ENCODE measurements at regions not wholly inside any gene's neighbourhood (a gene's known extent, or its start where the extent isn't known, plus 50 kb on each side); places are given as distances from the start of the nearest gene placed in this dataset.
A peak's percentile ranks its signal among the peaks of the same experiment; 100 is the strongest.

DNA sequence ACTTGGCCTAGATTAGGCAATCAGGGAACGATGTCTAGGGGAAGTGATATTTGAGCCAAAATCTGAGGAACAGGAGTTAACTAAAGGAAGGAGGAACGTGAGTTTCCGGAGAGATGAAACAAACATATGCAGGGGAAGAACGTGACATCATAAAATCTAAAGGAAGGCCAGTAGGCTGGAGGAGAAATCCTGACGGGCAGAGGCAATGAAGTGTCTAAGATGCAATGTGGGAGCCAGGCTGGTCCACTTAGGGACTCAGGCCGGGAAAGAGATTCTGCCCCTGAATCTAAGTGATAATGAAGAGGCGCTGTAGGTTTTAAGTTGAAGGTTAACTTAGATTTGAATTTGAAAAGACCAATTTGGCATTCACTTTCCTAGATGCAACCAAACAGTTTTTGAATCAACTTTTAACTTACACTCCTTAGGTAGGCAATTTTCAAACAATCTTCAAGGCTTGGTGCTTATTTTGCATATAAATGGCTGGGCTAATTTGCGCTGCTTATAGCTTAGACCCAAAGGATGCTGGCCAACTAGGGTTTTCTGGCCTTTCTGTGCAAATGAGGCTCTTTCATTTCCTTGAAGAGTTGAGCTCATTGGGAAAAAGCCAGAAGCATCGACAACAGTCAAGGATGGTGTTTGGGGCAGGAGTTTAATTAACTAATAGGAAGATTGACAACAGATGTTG lies 221.7 kb downstream of the SOX11 start:
- H3K27ac Mint-ChIP-seq (ENCODE audit: unreplicated experiment): no peak overlapping the region
- no peak overlapping the region for H3K4me3 Mint-ChIP-seq (ENCODE audit: unreplicated experiment)
- H3K4me1 Mint-ChIP-seq (ENCODE audit: low read depth): peaks cover 21% of the 10 kb centered on the region
- DNase-seq (ENCODE audit: low spot score): no peak
- TF ChIP-seq, protein P1, sequence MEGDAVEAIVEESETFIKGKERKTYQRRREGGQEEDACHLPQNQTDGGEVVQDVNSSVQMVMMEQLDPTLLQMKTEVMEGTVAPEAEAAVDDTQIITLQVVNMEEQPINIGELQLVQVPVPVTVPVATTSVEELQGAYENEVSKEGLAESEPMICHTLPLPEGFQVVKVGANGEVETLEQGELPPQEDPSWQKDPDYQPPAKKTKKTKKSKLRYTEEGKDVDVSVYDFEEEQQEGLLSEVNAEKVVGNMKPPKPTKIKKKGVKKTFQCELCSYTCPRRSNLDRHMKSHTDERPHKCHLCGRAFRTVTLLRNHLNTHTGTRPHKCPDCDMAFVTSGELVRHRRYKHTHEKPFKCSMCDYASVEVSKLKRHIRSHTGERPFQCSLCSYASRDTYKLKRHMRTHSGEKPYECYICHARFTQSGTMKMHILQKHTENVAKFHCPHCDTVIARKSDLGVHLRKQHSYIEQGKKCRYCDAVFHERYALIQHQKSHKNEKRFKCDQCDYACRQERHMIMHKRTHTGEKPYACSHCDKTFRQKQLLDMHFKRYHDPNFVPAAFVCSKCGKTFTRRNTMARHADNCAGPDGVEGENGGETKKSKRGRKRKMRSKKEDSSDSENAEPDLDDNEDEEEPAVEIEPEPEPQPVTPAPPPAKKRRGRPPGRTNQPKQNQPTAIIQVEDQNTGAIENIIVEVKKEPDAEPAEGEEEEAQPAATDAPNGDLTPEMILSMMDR (IDR thresholded peaks at IDR 0.05): no peak
- no peaks in the 10 kb centered on the region for H3K27me3 Mint-ChIP-seq (ENCODE audit: low read depth)
- H3K9me3 Mint-ChIP-seq (ENCODE audit: low read depth): peaks cover 2% of the 10 kb centered on the region
- no peaks in the 10 kb centered on the region for H3K36me3 Mint-ChIP-seq (ENCODE audit: low read depth)

DNA sequence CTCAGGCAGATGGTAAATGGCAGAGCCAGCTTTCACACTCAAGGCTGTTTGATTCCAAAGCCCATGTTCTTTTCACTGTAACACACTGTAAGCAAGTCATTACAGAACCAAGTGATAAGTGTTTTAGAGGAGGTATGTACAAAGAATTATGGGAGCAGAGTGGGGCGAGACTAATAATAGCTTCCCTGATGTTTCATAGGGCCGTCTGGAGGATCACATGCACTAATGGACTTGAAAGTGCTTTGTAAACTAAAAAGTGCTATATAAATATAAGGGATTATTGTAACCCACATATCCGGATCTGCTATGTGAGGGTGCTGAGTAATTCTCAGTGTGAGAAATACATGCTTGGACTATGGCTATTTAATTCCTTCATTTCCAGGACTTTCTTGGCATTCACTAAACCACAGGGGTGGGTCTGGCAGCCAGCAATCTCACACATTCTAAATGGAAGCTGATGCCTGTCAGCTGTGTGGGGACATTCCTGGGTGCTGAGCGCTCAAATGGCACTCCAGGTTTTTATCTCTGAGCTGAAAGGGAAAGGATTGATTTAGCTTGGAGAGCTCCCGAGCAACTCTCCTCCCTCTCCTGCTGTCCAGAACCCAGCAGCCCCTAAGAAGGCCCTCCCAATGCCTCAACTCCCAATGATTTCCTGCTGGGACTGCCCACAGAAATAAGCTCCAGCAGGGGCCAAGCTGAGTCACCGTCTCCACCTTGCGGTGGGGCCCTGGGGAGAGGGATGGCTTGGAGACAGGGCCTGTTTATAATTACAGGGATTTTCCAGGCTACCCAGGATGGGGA lies 222.8 kb downstream of the SOX11 start:
- H3K27ac Mint-ChIP-seq (ENCODE audit: unreplicated experiment): peak overlapping the region; percentile 83

DNA sequence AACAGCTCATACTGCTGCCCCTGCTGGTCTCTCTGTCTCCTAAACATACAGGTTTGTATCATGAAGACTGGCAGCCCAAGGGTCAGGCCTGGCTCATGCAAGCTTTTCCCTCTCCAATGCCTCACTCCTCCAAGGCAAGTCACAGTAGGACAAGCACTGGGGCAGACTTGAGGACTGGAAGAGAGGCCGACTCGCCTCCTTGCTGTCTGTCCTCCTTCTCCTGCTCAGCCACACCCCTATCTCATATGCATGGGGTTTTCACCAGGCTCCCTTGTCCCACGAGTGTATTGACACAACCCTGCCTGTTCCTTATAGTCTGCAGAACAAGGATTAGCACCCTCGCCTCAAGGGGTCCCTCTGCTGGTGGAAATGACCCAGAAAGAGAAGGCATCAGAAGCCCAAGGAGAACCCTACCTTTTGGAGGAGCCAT lies 223.7 kb downstream of the SOX11 start:
- H3K27me3 Mint-ChIP-seq (ENCODE audit: low read depth): no peaks in the 10 kb centered on the region
- peaks cover 11% of the 10 kb centered on the region for H3K9me3 Mint-ChIP-seq (ENCODE audit: low read depth)
- no peak overlapping the region for H3K4me3 Mint-ChIP-seq (ENCODE audit: unreplicated experiment)
- H3K36me3 Mint-ChIP-seq (ENCODE audit: low read depth): no peaks in the 10 kb centered on the region
- TF ChIP-seq, protein P1 (IDR thresholded peaks at IDR 0.05): peak; percentile 62
- no peak for DNase-seq (ENCODE audit: low spot score)
- peak overlapping the region; percentile 83 for H3K27ac Mint-ChIP-seq (ENCODE audit: unreplicated experiment)
- peaks cover 21% of the 10 kb centered on the region for H3K4me1 Mint-ChIP-seq (ENCODE audit: low read depth)

More for the DNA sequence above, 222.8 kb downstream of the SOX11 start:
- Mint-ChIP-seq H3K9me3 (ENCODE audit: low read depth) (peaks cover 11% of the 10 kb centered on the region), H3K4me3 (ENCODE audit: unreplicated experiment) (peak overlapping the region; percentile 23), H3K27me3 (ENCODE audit: low read depth) (no peaks in the 10 kb centered on the region), H3K4me1 (ENCODE audit: low read depth) (peaks cover 21% of the 10 kb centered on the region), H3K36me3 (ENCODE audit: low read depth) (no peaks in the 10 kb centered on the region)
- TF ChIP-seq, protein P1 (IDR thresholded peaks at IDR 0.05): peak; percentile 70
- no peak for DNase-seq (ENCODE audit: low spot score)

DNA sequence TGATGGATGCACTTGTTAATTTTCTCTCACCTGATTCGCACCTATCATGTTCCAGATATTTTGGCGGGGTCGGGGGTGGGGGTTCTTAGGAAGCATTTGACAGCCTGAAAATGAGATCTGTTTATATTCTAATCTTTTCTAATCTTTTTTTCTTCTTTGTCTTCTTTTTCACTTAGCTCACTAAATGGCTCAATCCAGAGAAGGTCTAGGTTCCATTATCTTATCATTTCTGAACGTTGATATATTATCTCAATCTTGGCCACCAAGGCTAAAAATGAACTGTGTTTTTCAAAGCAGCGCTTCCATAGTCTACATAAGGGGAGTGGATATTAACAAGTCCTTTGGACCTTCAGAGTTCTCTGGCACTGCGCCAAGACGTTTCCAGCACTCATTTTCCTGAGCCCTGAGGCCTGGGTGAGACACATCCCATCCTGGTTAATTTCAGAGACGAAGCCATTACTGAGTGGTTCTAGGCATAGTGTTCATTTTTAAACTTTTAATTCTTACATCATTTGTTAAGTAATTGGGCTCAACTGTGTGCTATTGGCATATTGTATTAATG lies 229.0 kb downstream of the SOX11 start:
- H3K9me3 Mint-ChIP-seq (ENCODE audit: low read depth): peaks cover 11% of the 10 kb centered on the region
- DNase-seq (ENCODE audit: low spot score): no peak
- no peaks in the 10 kb centered on the region for H3K4me1 Mint-ChIP-seq (ENCODE audit: low read depth)
- no peak overlapping the region for H3K4me3 Mint-ChIP-seq (ENCODE audit: unreplicated experiment)
- H3K27me3 Mint-ChIP-seq (ENCODE audit: low read depth): no peaks in the 10 kb centered on the region
- H3K27ac Mint-ChIP-seq (ENCODE audit: unreplicated experiment): no peak overlapping the region
- TF ChIP-seq, protein P1 (IDR thresholded peaks at IDR 0.05): no peak
- no peaks in the 10 kb centered on the region for H3K36me3 Mint-ChIP-seq (ENCODE audit: low read depth)

Measured in chondrocyte (in vitro differentiated cells).